Activated CD8-positive, alpha-beta memory T cell treated with anti-CD3 and anti-CD28 coated beads for 48 hours (primary cell): ENCODE measurements at regions not wholly inside any gene's neighbourhood (a gene's known extent, or its start where the extent isn't known, plus 50 kb on each side); places are given as distances from the start of the nearest gene placed in this dataset.
"Not testable (repeated sequence)": the region's sequence is repeated elsewhere in the genome, so short reads cannot be mapped to it uniquely, and the experiment has no call there.

Source experiments
- DNase-seq, 3 experiments: peaks; one replicate each; pipeline ENCODE4 v3.0.0-alpha.2; 2020; ENCODE audit warnings: low read depth in 2 of 3, low spot score in 2 of 3

- no peak for DNase-seq
These were observed 79.6 kb upstream of the LAPTM4A start for GRCh38 chr2:20130821-20131645.

DNA sequence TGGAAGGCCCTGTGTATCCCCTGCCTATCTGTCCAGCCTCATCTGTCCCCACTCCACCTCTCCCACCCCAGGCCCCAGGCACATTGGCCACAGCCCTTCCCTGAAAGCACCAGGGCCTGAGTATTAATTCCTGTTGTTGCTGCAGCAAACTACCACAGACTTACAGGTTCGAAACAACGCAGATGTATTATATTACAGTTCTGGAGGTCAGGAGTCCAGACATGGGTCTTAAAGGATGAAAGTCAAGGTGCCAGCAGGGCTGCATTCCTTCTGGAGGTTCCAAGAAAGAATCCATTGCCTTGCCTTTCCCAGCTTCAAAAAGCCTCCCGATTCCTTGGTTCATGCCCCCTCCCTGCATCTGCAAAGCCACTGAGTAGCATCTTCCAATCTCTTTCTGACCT, 78.7 kb upstream of the LAPTM4A start:
- no peak for DNase-seq

- DNase-seq: no peak
These were observed 78.1 kb upstream of the LAPTM4A start for GRCh38 chr2:20129331-20130159.

DNA sequence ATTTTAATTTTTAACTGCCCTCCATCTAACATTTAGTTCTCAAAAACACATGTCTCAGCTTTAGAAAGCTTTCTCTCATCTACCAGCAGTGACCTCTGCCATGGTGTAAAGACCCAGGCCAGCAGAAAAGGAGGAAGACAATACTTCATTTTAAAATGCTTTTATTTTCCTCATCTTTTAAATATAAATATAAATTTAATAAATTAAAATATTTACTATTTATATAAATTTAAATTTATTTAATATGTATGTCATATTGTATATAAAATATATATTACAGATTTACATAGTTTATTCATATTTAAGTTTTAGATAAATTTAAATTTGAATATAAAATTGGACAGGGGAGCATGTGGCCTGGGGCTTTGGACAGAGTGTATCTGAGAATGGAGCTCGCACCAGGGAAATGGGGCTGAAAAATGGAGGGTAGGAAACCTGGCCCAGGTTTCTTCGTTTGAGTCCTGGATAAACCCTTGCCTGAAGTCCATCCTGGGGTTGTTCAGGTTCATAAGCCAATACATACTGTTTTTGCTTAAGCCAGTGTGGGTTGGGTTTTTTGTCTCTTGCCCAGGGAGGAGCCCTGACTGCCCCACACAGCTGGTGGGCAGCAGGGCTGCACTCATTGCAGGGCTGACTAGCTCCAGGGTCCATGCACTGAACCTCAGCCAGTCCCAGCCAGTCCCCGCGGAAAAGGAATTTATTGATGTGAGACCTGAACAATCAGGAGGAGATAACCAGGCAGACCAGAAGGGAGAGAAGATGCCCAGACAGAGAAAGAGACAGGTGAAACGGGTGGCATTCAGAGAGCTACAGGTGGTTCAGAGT, 77.3 kb upstream of the LAPTM4A start:
- no peak for DNase-seq

DNA sequence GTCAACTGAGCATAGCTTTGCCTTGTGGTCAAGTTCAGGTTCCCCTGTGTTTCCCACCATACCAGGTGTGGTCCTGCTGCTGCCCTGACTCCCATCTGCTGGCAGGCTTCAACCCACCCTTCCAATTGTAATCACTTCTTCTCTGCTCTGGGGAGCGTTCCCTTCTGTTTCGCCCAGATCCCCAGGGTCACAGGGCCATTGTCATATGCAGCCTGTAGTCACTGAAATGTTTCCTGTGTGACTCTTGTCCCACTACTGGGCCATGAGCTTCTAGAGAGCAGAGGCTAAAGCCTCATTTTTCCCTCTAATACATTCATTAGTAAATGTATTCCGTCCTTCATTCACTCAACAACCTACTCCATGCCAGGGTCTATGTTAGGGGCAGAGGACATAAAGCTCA, 75.0 kb upstream of the LAPTM4A start:
- no peak for DNase-seq

DNA sequence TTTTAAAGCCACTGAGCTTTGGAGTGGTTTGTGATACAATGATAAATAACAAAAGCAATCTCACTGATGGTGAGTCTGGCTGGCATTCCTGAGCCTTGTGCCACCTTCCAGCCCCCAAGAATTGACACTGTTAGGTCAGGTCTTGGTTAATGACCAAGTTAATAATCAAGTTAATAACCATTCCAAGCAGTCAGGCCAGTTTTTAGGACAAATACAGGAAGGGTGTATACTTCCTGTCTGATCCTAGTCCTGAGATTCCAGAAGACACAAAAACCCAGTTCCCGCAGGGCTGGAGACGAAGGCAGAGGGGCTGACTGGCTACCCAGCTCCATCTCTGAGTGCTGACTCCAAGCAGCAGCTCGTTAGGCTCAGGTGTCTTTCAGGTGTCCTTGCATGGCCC, 74.6 kb upstream of the LAPTM4A start:
- DNase-seq: no peak

DNA sequence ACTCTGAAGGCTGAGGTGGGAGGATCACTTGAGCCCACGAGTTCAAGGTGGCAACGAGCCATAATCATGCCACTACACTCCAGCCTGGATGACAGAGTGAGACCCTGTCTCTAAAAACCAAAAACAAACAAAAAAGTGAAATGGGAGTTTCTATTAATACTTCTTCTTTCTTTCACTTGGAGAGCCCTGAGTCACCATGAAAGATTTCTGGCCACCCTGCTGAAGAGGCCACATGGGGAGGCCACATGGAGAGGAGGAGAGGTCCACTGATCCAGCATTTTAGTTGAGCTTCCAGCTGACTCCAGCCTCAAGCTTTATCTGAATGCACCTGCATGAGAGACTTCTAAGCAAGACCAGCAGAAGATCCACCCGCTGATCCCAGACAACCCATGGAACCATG, 74.2 kb upstream of the LAPTM4A start:
- DNase-seq: no peak

DNA sequence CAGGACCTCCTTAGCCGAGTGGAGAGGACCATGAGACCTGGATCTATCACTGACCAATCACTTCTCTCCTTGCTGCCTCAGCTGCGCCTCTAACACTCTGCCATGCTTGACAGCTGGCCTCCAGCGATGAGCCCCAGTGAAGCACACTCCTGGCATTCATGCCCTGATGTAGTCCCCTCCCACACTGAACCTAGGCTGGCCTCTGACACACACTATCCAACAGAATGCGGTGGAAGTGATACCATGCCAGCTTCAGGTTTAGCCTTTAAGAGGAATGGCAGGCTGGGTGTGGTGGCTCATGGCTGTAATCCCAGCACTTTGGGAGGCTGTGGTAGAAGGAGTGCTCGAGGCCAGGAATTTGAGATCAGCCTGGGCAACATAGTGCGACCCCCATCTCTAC, 73.7 kb upstream of the LAPTM4A start:
- no peak for DNase-seq

GRCh38 chr2:20123871-20124594, 72.6 kb upstream of the LAPTM4A start:
- no peak for DNase-seq

- no peak for DNase-seq
These were observed 71.4 kb upstream of the LAPTM4A start for GRCh38 chr2:20122864-20123263.

- DNase-seq: no peak
These were observed 69.4 kb upstream of the LAPTM4A start for GRCh38 chr2:20120569-20121416.

- DNase-seq: no peak
These were observed 66.6 kb upstream of the LAPTM4A start for GRCh38 chr2:20118051-20118450.

GRCh38 chr2:20115902-20116301, 64.5 kb upstream of the LAPTM4A start:
- no peak for DNase-seq

GRCh38 chr2:20115374-20115773, 63.9 kb upstream of the LAPTM4A start:
- no peak for DNase-seq

GRCh38 chr2:20113986-20114938, 62.8 kb upstream of the LAPTM4A start:
- DNase-seq: no peak

GRCh38 chr2:20113004-20113796, 61.8 kb upstream of the LAPTM4A start:
- DNase-seq: no peak

DNA sequence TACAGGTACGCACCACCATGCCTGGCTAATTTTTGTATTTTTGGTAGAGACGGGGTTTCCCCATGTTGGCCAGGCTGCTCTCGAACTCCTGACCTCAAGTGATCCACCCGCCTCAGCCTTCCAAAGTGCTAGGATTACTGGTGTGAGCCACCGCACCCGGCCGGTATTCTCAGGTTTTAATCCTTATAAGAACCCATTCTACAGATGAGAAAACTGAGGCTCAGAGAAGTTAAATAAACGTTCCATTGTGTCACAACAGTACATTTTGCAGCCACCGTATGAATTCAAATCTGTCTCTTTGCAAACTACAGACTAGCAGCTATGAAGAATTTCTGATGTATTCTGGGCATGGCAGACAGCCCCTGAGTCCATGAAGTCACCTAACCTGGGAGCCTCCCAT, 60.9 kb upstream of the LAPTM4A start:
- DNase-seq: not testable (repeated sequence)
